GM19438 (cell line): ENCODE measurements at regions not wholly inside any gene's neighbourhood (a gene's known extent, or its start where the extent isn't known, plus 50 kb on each side); places are given as distances from the start of the nearest gene placed in this dataset.
"Not testable (repeated sequence)": the region's sequence is repeated elsewhere in the genome, so short reads cannot be mapped to it uniquely, and the experiment has no call there.

Source experiments
- ATAC-seq: cut with Tn5 transposase; IDR thresholded peaks from one replicate; pipeline ENCODE4 v1.9.1; 2021; ENCODE audit warnings: low read depth; ENCODE audit not compliant: unreplicated experiment

DNA sequence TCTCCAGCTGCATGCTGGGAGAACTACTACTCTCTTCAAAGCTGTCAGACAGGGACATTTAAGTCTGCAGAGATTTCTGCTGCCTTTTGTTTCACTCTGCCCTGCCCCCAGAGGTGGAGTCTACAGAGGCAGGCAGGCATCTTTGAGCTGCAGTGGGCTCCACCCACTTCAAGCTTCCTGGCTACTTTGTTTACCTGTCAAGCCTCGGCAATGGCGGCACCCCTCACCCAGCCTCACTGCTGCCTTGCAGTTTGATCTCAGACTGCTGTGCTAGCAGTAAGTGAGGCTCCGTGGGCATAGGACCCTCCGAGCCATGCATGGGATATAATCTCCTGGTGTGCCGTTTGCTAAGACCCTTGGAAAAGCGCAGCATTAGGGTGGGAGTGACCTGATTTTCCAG lies 61.7 kb downstream of the DMRTA1 start:
- ATAC-seq, result not testable (repeated sequence)

- no peak for ATAC-seq
Observed at GRCh38 chr9:22508790-22509189, 62.2 kb downstream of the DMRTA1 start.

DNA sequence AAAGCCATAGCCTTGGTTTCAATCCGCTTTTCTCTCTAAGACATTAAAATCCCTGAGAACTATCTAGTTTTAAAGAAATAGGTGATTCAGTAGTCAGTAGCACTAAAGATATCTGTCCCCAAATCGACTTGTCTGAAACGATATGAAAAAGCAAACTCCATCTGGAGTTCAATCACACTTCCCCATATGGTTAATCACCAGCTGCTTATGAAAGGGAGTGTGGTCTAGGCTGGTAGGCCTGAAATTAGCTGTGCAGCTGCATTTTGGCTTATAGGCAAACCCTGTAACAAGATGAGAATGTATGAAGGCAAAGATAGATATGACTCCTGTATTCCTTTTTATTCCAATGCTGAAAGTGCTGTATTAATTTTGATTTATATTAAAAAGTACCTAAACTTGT lies 65.9 kb downstream of the DMRTA1 start:
- peak; percentile 54 for ATAC-seq

DNA sequence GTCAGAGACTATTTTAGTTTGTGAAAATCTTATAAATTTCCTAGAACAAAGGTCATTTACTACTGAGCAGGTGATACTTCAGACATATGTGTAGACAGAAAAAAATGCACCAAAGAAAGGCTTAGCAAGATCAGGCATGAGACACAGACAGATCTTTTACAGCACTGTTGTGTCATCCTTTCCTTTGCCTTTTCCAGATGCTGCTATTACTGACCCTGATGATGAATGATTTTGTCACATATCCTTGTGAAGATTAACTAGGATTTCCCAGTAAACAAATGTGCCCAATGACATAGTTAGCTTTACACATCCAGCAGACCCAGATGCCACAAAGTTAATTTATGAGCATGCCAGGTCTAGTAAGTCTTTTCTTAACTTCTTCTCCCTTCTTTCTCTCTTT lies 68.2 kb downstream of the DMRTA1 start:
- ATAC-seq, result no peak

GRCh38 chr9:22522206-22522740 lies 75.6 kb downstream of the DMRTA1 start:
- no peak for ATAC-seq

DNA sequence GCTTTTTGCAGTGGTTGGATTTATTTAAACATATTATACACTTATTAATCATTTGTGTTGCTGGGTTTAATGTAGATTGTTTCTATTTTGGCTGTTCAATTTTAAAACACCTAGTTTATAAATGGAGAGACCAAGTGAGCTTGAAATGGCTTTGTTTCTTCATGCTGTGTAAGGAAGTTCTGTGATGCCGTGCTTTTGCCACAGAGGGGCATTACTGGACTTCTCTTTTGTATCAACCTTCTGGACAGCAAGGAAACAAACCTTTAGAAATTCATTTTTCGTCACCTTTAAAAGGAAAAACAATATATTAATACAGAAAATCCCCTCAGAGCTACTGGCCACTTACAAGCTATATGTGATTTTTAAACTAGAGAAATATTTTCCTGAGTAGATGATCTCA lies 81.9 kb downstream of the DMRTA1 start:
- no peak for ATAC-seq

GRCh38 chr9:22529426-22530199 lies 83.0 kb downstream of the DMRTA1 start:
- ATAC-seq, result no peak

GRCh38 chr9:22535780-22536179 lies 89.2 kb downstream of the DMRTA1 start:
- ATAC-seq, result no peak

GRCh38 chr9:22537721-22538120 lies 91.1 kb downstream of the DMRTA1 start:
- no peak for ATAC-seq

- ATAC-seq, result no peak
Observed at GRCh38 chr9:22548625-22549024, 102.0 kb downstream of the DMRTA1 start.

DNA sequence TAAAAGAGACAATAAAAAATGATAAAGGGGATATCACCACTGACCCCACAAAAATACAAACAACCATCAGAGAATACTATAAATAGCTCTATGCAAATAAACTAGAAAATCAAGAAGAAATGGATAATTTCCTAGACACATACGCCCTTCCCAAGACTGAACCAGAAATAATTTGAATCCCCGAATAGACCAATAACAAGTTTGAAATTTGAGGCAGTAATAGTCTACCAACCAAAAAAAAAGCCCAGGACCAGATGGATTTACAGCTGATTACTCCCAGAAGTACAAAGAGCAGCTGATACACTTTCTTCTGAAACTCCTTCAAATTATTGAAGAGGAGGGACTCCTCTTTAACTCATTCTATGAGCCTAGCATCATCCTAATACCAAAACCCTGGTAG lies 128.1 kb downstream of the DMRTA1 start:
- ATAC-seq, result no peak

GRCh38 chr9:22580788-22581187 lies 134.2 kb downstream of the DMRTA1 start:
- ATAC-seq, result no peak

- ATAC-seq, result no peak
Observed at GRCh38 chr9:22582221-22582620, 135.6 kb downstream of the DMRTA1 start.

DNA sequence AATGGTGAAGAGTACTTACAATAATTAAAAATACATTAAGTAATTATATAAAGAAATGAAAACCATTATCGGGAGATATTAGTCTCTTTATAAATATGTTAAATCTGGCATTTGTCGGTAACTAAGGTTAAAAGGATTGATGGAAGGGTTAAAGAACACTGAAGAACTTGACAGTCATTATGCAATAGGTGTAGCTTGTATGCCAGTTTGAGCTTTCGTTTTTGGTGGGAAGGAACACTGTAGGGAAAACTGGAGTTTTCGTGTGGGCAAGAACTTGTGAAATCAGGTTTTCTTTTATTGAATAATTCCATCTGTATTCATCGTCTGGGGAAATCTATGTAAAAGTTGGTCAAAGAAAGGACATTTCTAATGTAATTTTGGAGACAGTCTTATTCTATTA lies 142.3 kb downstream of the DMRTA1 start:
- no peak for ATAC-seq

GRCh38 chr9:22590336-22591033 lies 143.9 kb downstream of the DMRTA1 start:
- no peak for ATAC-seq

GRCh38 chr9:22595805-22596204 lies 149.2 kb downstream of the DMRTA1 start:
- ATAC-seq, result no peak

DNA sequence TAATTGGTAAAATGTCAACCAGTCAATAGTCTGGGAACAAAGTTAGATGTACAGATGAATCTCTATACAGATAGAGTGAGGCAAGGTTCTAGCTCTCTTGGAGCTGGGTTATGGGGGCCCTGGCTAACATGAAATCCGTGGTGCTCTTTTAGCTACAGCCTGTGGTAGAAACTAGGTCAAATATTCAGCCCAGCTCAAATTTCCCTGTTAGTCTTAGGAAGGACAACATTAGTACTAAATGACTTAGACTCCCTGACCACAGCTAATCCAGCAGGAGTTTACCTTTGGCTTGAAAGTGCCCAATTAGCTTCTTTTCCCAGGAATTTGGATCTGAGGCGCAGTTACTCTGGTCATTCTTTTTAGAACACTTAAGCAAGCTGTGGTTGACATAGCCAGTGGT lies 170.5 kb downstream of the DMRTA1 start:
- ATAC-seq, result no peak

DNA sequence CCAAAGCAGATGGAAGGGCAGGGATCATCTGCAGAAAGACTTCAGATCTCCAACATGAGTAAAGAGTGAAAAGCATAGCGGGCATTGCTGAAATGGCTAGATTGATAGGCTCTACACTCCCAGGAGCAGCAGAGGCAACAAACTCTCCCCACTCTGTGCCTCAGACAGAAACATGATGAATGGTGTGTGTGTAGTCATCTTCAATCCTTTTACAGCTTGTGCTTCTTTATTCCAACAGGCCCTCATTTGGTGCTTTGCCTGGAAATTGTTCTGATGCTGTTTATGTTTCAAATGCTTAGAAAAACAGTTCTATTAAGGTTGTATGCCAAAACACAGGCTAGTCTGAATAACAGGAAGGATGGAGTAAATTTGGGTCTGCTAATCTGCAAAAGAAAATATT lies 176.2 kb downstream of the DMRTA1 start:
- ATAC-seq, result no peak

DNA sequence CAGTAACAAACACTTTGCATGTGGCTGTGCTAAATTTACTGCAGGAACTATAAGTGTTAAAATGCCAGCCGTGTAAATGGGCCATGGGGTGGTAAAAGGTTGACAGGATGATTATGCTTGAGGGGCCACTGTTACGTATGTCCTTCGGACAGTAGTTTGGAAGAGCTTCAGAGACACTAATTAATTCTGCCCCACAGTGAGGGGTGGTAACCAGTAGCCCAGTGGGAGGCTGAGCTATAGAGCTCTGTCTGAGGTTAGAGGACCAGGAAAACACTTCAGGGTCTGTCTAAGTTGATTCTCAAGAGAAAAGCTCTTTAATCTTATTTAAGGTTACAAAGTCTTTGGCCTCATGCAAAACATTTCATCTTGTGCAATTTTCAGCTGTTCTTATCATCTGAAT lies 176.6 kb downstream of the DMRTA1 start:
- no peak for ATAC-seq

- no peak for ATAC-seq
Observed at GRCh38 chr9:22625540-22625939, 178.9 kb downstream of the DMRTA1 start.

DNA sequence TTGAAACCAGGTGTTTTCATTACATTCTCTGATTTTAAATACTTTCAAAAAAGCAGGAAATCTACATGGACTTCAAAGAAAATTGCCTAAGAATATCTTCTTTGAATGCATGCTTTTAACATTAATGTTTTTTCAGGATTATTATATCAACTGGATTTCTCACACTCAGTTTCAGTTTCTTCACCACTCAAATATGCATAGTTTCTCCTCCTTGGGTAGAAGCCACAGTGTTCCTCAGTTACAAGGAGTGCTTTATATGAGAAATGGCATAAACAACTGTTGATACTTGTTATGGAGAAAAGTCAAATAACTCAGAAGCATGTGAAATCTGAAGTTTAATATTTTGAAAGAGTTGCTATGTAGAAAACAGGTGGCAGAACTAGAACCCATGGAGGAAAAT lies 196.9 kb downstream of the DMRTA1 start:
- no peak for ATAC-seq

DNA sequence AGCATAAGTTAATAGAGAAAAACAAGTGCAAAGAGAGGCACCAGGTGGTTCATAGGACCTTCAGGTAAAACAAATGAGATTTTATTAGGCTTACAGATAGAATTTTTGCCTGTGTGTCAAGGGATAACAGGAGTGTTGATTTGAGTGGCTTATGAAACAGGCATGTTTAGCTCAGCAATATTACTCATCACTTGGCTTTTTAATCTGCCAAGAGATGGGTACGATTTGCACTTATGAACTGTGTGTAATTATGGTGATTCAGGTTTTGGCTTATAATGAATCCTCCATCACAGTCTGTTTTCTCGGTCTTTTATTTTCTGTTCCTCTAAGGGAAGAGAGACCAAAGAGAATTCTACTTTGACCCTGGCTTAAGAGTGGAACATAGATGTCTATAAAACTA lies 199.3 kb downstream of the DMRTA1 start:
- ATAC-seq, result no peak
